H1 (cell line): ENCODE measurements at regions not wholly inside any gene's neighbourhood (a gene's known extent, or its start where the extent isn't known, plus 50 kb on each side); places are given as distances from the start of the nearest gene placed in this dataset.

Experiments
- CTCF ChIA-PET: fragments of 300-600 bp; sonication (Branson Sonifier 250); formaldehyde crosslinking; loops from one replicate; lab custom pipeline; 2021; ENCODE audit not compliant: partially characterized antibody; lab: Charles Lee
- POLR2A ChIA-PET: fragments of 300-600 bp; sonication (Branson Sonifier 250); formaldehyde crosslinking; loops from one replicate; lab custom pipeline; 2021; ENCODE audit warnings: inconsistent platforms; ENCODE audit not compliant: partially characterized antibody; lab: Charles Lee
- DNase-seq, 2 experiments: peaks; one replicate each; pipeline versions ENCODE4 v3.0.0 to v3.0.0-alpha.2; 2010 to 2022; ENCODE audit warnings: low spot score in 2 of 2, low read depth in 1 of 2, mixed read lengths in 1 of 2
- FAIRE-seq: peaks from 2 replicates; lab custom pipeline; 2011; peaks lifted over from hg19 to GRCh38; lab: Jason Lieb, UNC
- H2AFZ ChIP-seq: 2 replicates; pipeline ENCODE4 v1.8.1; 2012; ENCODE audit warnings: low read length, inconsistent platforms
- H2AK5ac ChIP-seq: 2 replicates; pipeline ENCODE4 v1.6.1; 2013; ENCODE audit warnings: low read depth, low read length
- H2BK120ac ChIP-seq: replicated peaks from 2 replicates; pipeline ENCODE3; 2013; ENCODE audit warnings: low read depth, low read length, inconsistent platforms
- H2BK12ac ChIP-seq: 2 replicates; pipeline ENCODE4 v1.6.1; 2013; ENCODE audit warnings: low read depth, low read length
- H2BK15ac ChIP-seq: 2 replicates; pipeline ENCODE4 v1.6.1; 2013; ENCODE audit warnings: low read length
- H2BK20ac ChIP-seq: 2 replicates; pipeline ENCODE4 v1.6.1; 2013; ENCODE audit warnings: low read length
- H2BK5ac ChIP-seq: 2 replicates; pipeline ENCODE4 v1.6.1; 2013; ENCODE audit warnings: low read depth, low read length
- H3K14ac ChIP-seq: 2 replicates; pipeline ENCODE4 v1.6.1; 2013; ENCODE audit warnings: inconsistent platforms; ENCODE audit not compliant: insufficient read length
- H3K18ac ChIP-seq: 2 replicates; pipeline ENCODE4 v1.6.1; 2013; ENCODE audit warnings: low read length; ENCODE audit errors: extremely low read depth
- H3K23ac ChIP-seq: 2 replicates; pipeline ENCODE4 v1.6.1; 2013; ENCODE audit warnings: inconsistent platforms; ENCODE audit not compliant: insufficient read length
- H3K23me2 ChIP-seq: 2 replicates; pipeline ENCODE4 v1.6.1; 2013; ENCODE audit warnings: low read depth, low read length
- H3K27ac ChIP-seq: 2 replicates; pipeline ENCODE4 v1.6.1; 2011; ENCODE audit warnings: low read depth, low read length, inconsistent platforms
- H3K27me3 ChIP-seq, 4 experiments: replicated peaks in 1 of 4; 1 replicate in 1 of 4; 2 replicates in 3 of 4; pipeline versions ENCODE4 v1.6.1 to v1.8.1; 2011 to 2013; ENCODE audit warnings: low read length in 3 of 4, mild to moderate bottlenecking in 3 of 4, inconsistent platforms in 2 of 4, mixed read lengths in 2 of 4, moderate library complexity in 1 of 4; ENCODE audit not compliant: control insufficient read depth in 3 of 4, insufficient read depth in 3 of 4; ENCODE audit errors: extremely low read depth in 1 of 4
- H3K36me3 ChIP-seq, 4 experiments: 2 replicates each; pipeline versions ENCODE4 v1.6.1 to v1.8.1; 2011 to 2013; ENCODE audit warnings: mild to moderate bottlenecking in 4 of 4, low read length in 3 of 4, moderate library complexity in 2 of 4, control low read depth in 1 of 4, inconsistent platforms in 1 of 4; ENCODE audit not compliant: insufficient read depth in 4 of 4, control insufficient read depth in 2 of 4
- H3K4ac ChIP-seq: replicated peaks from 2 replicates; pipeline ENCODE3; 2013; ENCODE audit warnings: low read length, low read depth, mixed read lengths, inconsistent platforms; ENCODE audit not compliant: insufficient read length
- H3K4me1 ChIP-seq, 4 experiments: replicated peaks in 1 of 4; 1 replicate in 1 of 4; 2 replicates in 3 of 4; pipeline versions ENCODE4 v1.6.1 to v1.8.1; 2011 to 2013; ENCODE audit warnings: low read length in 3 of 4, inconsistent platforms in 2 of 4, mixed read lengths in 1 of 4; ENCODE audit not compliant: insufficient read depth in 4 of 4, control insufficient read depth in 3 of 4
- H3K4me2 ChIP-seq, 2 experiments: 2 replicates each; pipeline versions ENCODE4 v1.6.1 to v1.8.1; 2011 to 2013; ENCODE audit warnings: low read depth in 2 of 2, low read length in 2 of 2, control low read depth in 1 of 2, inconsistent platforms in 1 of 2, mild to moderate bottlenecking in 1 of 2; ENCODE audit not compliant: insufficient read depth in 1 of 2
- H3K4me3 ChIP-seq, 4 experiments: fragments of 200-600, 300-600 bp in 1 of 4; sonication (generic), shearing (Covaris generic), sonication (Bioruptor Twin) in 1 of 4; 2 replicates each; pipeline versions ENCODE4 v1.5.1 to v1.8.1; 2011 to 2016; ENCODE audit warnings: low read length in 4 of 4, low read depth in 3 of 4, control low read depth in 2 of 4, inconsistent platforms in 2 of 4, mild to moderate bottlenecking in 2 of 4, mixed read lengths in 1 of 4, moderate library complexity in 1 of 4; ENCODE audit not compliant: insufficient read depth in 2 of 4; ENCODE audit errors: extremely low read depth in 1 of 4
- H3K56ac ChIP-seq: replicated peaks from 2 replicates; pipeline ENCODE3; 2013; ENCODE audit warnings: low read depth, mild to moderate bottlenecking, mixed read lengths, low read length, inconsistent platforms; ENCODE audit not compliant: insufficient read length
- H3K79me1 ChIP-seq: 2 replicates; pipeline ENCODE4 v1.6.1; 2013; ENCODE audit warnings: low read depth, low read length, control low read depth
- H3K79me2 ChIP-seq, 2 experiments: 2 replicates each; pipeline versions ENCODE4 v1.6.1 to v1.8.1; 2012 to 2013; ENCODE audit warnings: low read length in 2 of 2, mild to moderate bottlenecking in 2 of 2, inconsistent platforms in 1 of 2; ENCODE audit not compliant: insufficient read depth in 2 of 2, control insufficient read depth in 1 of 2
- H3K9ac ChIP-seq, 4 experiments: replicated peaks in 1 of 4; 1 replicate in 1 of 4; 2 replicates in 3 of 4; pipeline versions ENCODE4 v1.6.1 to v1.8.1; 2011 to 2013; ENCODE audit warnings: low read depth in 3 of 4, low read length in 3 of 4, control low read depth in 2 of 4, mild to moderate bottlenecking in 2 of 4, moderate library complexity in 2 of 4, inconsistent platforms in 1 of 4; ENCODE audit errors: extremely low read depth in 1 of 4
- H3K9me3 ChIP-seq, 2 experiments: 2 replicates each; pipeline versions ENCODE4 v1.6.1 to v1.8.1; 2012 to 2013; ENCODE audit warnings: mild to moderate bottlenecking in 2 of 2, moderate library complexity in 2 of 2, control low read depth in 1 of 2, inconsistent platforms in 1 of 2, low read depth in 1 of 2, low read length in 1 of 2, mixed read lengths in 1 of 2; ENCODE audit not compliant: insufficient read depth in 2 of 2
- H4K20me1 ChIP-seq, 2 experiments: replicated peaks in 1 of 2; 2 replicates each; pipeline versions ENCODE3 to v1.8.1; 2011 to 2013; ENCODE audit warnings: inconsistent platforms in 2 of 2, low read length in 2 of 2, mild to moderate bottlenecking in 1 of 2; ENCODE audit not compliant: insufficient read depth in 2 of 2, control insufficient read depth in 1 of 2
- H4K5ac ChIP-seq: 2 replicates; pipeline ENCODE4 v1.6.1; 2013; ENCODE audit warnings: low read length, low read depth, mixed read lengths, inconsistent platforms; ENCODE audit not compliant: insufficient read length
- H4K8ac ChIP-seq: 2 replicates; pipeline ENCODE4 v1.8.0; 2013; ENCODE audit warnings: mild to moderate bottlenecking, moderate library complexity, low read length, inconsistent platforms; ENCODE audit not compliant: insufficient read depth; ENCODE audit errors: extremely low read depth
- H4K91ac ChIP-seq: replicated peaks from 2 replicates; pipeline ENCODE3; 2013; ENCODE audit warnings: low read length, mixed read lengths, inconsistent platforms; ENCODE audit not compliant: insufficient read length
- ATF2 ChIP-seq: IDR thresholded peaks from 2 replicates; pipeline ENCODE4 v1.6.1; 2012; ENCODE audit warnings: low read length, inconsistent platforms
- CHD2 ChIP-seq: IDR thresholded peaks from 2 replicates; pipeline ENCODE4 v1.6.1; 2012; ENCODE audit warnings: low read length, improper control_type of control experiment
- CTBP2 ChIP-seq: IDR thresholded peaks from 2 replicates; pipeline ENCODE4 v1.7.0; 2011; ENCODE audit warnings: borderline replicate concordance, mild to moderate bottlenecking, moderate library complexity, mixed read lengths, low read length; ENCODE audit not compliant: insufficient read depth, insufficient read length
- CTCF ChIP-seq, 3 experiments: IDR thresholded peaks; 1 replicate in 2 of 3; 2 replicates in 1 of 3; pipeline versions ENCODE4 v1.5.1 to v1.6.1; 2011; ENCODE audit warnings: low read length in 3 of 3, mild to moderate bottlenecking in 3 of 3, inconsistent platforms in 2 of 3, low read depth in 1 of 3, moderate library complexity in 1 of 3; ENCODE audit not compliant: insufficient read depth in 1 of 3; ENCODE audit errors: control extremely low read depth in 1 of 3
- KDM1A ChIP-seq: fragments of 200-600, 300-600 bp; sonication (generic); IDR thresholded peaks from 2 replicates; pipeline ENCODE4 v1.7.1; 2016; ENCODE audit warnings: mild to moderate bottlenecking, low read length, borderline replicate concordance
- KDM5A ChIP-seq: fragments of 200-600 bp; IDR thresholded peaks from 2 replicates; pipeline ENCODE4 v1.7.1; 2012; ENCODE audit warnings: mild to moderate bottlenecking, low read length, inconsistent platforms, mixed read lengths
- POLR2AphosphoS5 ChIP-seq: IDR thresholded peaks from 2 replicates; pipeline ENCODE4 v1.6.1; 2011; ENCODE audit warnings: low read depth, low read length
- RBBP5 ChIP-seq: IDR thresholded peaks from 2 replicates; pipeline ENCODE4 v1.7.1; 2012; ENCODE audit warnings: low read depth, mild to moderate bottlenecking, inconsistent platforms, low read length, moderate library complexity, borderline replicate concordance
- SIRT6 ChIP-seq: IDR thresholded peaks from one replicate; pipeline ENCODE4 v1.7.1; 2012; ENCODE audit warnings: low read length, inconsistent platforms
- SIX5 ChIP-seq: IDR thresholded peaks from 2 replicates; pipeline ENCODE4 v1.6.1; 2011; ENCODE audit warnings: mild to moderate bottlenecking, low read depth, low read length
- TAF1 ChIP-seq: IDR thresholded peaks from 2 replicates; pipeline ENCODE4 v1.6.1; 2011; ENCODE audit warnings: mild to moderate bottlenecking, low read depth, low read length
- WGBS, 2 experiments: shearing (Covaris generic) in 1 of 2; methylation state at CpG; one replicate each; pipeline versions ENCODE4 v1.1.6 to v1.1.7; 2013 to 2015; ENCODE audit warnings: low lambda C conversion rate in 2 of 2, mixed read lengths in 2 of 2, inconsistent platforms in 1 of 2, low coverage in 1 of 2, missing lambda C conversion rate in 1 of 2; ENCODE audit not compliant: insufficient replicate concordance in 2 of 2, insufficient coverage in 1 of 2, insufficient read length in 1 of 2; ENCODE audit errors: extremely low coverage in 1 of 2, missing lambda C conversion rate in 1 of 2; 5-methylcytosine and 5-hydroxymethylcytosine counted together

GRCh38 chr6:105594821-105595220, 191.9 kb upstream of the PREP start:
- 94% methylated on average over 4 of the region's 4 CpGs; no CpG with 5 or more reads in 1 of the 2 experiments for WGBS, 2 experiments
- POLR2A ChIA-PET: no interaction called here
- no peak overlapping the region for H2BK5ac ChIP-seq
- no peaks in the 10 kb centered on the region for H3K79me2 ChIP-seq
- no peak overlapping the region for H3K56ac ChIP-seq
- H3K4me2 ChIP-seq: no peak overlapping the region
- no peaks in the 10 kb centered on the region for H4K20me1 ChIP-seq
- H4K8ac ChIP-seq: no peak overlapping the region
- no peak overlapping the region for H4K91ac ChIP-seq
- H2AFZ ChIP-seq: no peak overlapping the region
- H2BK12ac ChIP-seq: no peak overlapping the region
- no peak overlapping the region for H3K18ac ChIP-seq
- H3K4ac ChIP-seq: no peak overlapping the region
- H3K9me3 ChIP-seq: no peaks in the 10 kb centered on the region
- no peak overlapping the region for H3K9ac ChIP-seq
- no peak overlapping the region for H2BK15ac ChIP-seq
- H3K4me3 ChIP-seq: no peak overlapping the region
- H3K79me1 ChIP-seq: no peaks in the 10 kb centered on the region
- H3K36me3 ChIP-seq: no peaks in the 10 kb centered on the region
- H3K27me3 ChIP-seq: no peaks in the 10 kb centered on the region
- CTCF ChIA-PET: interaction anchor here (1.2 kb wide), 1 partner anchor 13 kb away, joined by 4 read pairs; no protein-coding TSS in a partner anchor
- H3K4me1 ChIP-seq: 0 out of 7 replicates have a peak, but pooled peaks cover 0 to 2% (median 0%) of the 10 kb centered on the region in 4 experiments
- H3K27ac ChIP-seq: no peak overlapping the region
- no peak overlapping the region for H4K5ac ChIP-seq
- no peak overlapping the region for H3K23ac ChIP-seq
- no peak for DNase-seq
- no peaks in the 10 kb centered on the region for H3K23me2 ChIP-seq
- no peak overlapping the region for H2BK120ac ChIP-seq
- no peak overlapping the region for H2BK20ac ChIP-seq
- H2AK5ac ChIP-seq: no peak overlapping the region
- FAIRE-seq: no peak
- no peak overlapping the region for H3K14ac ChIP-seq
- no peak for TF ChIP-seq CTBP2
- no peak for TF ChIP-seq KDM1A
- no peak for TF ChIP-seq KDM5A
- no peak for TF ChIP-seq SIX5
- TF ChIP-seq ATF2: no peak
- TF ChIP-seq CHD2: no peak
- TF ChIP-seq POLR2AphosphoS5: no peak
- TF ChIP-seq TAF1: no peak
- TF ChIP-seq RBBP5: no peak
- no peak for TF ChIP-seq CTCF (IDR thresholded peaks at IDR 0.05; ENCODE audit: control extremely low read depth in 1 of 3, insufficient read depth in 1 of 3, low read depth in 1 of 3, low read length in 3 of 3)
- no peak for TF ChIP-seq SIRT6
